ENCODE measurements at regions not wholly inside any gene's neighbourhood (a gene's known extent, or its start where the extent isn't known, plus 50 kb on each side); places are given as distances from the start of the nearest gene placed in this dataset.
"Not testable (repeated sequence)": the region's sequence is repeated elsewhere in the genome, so short reads cannot be mapped to it uniquely, and the experiment has no call there.

GRCh38 chr1:171397851-171398469 lies 84.0 kb downstream of the FMO4 start:
- no peak overlapping the region for H3K4me3 ChIP-seq (ENCODE audit: low read length)
- no peak for TF ChIP-seq CTCF (conservative IDR thresholded peaks at IDR 0.05; ENCODE audit: low read length)
- DNase-seq (ENCODE audit: low read depth): no peak

GRCh38 chr1:171403393-171403792 lies 81.9 kb upstream of the PRRC2C start:
- DNase-seq (ENCODE audit: low read depth): peak; percentile 39
- TF ChIP-seq CTCF (conservative IDR thresholded peaks at IDR 0.05; ENCODE audit: low read length): no peak
- H3K4me3 ChIP-seq (ENCODE audit: low read length): no peak overlapping the region

GRCh38 chr1:171405391-171405714 lies 80.0 kb upstream of the PRRC2C start:
- DNase-seq (ENCODE audit: low read depth): no peak
- H3K4me3 ChIP-seq (ENCODE audit: low read length): no peak overlapping the region
- TF ChIP-seq CTCF (conservative IDR thresholded peaks at IDR 0.05; ENCODE audit: low read length): no peak

GRCh38 chr1:171413557-171413956 lies 71.8 kb upstream of the PRRC2C start:
- H3K4me3 ChIP-seq (ENCODE audit: low read length); DNase-seq (ENCODE audit: low read depth): not testable (repeated sequence)

GRCh38 chr1:171418546-171418945 lies 66.8 kb upstream of the PRRC2C start:
- DNase-seq (ENCODE audit: low read depth): no peak
- TF ChIP-seq CTCF (conservative IDR thresholded peaks at IDR 0.05; ENCODE audit: low read length): no peak
- H3K4me3 ChIP-seq (ENCODE audit: low read length): no peak overlapping the region

- DNase-seq (ENCODE audit: low read depth): no peak
- TF ChIP-seq CTCF (conservative IDR thresholded peaks at IDR 0.05; ENCODE audit: low read length): no peak
- H3K4me3 ChIP-seq (ENCODE audit: low read length): no peak overlapping the region
Measured at GRCh38 chr1:171420810-171421209, 64.5 kb upstream of the PRRC2C start.

GRCh38 chr1:171421413-171422020 lies 63.8 kb upstream of the PRRC2C start:
- no peak overlapping the region for H3K4me3 ChIP-seq (ENCODE audit: low read length)
- no peak for DNase-seq (ENCODE audit: low read depth)
- TF ChIP-seq CTCF (conservative IDR thresholded peaks at IDR 0.05; ENCODE audit: low read length): no peak
